HFFc6 (cell line): ENCODE measurements at regions not wholly inside any gene's neighbourhood (a gene's known extent, or its start where the extent isn't known, plus 50 kb on each side); places are given as distances from the start of the nearest gene placed in this dataset.
A peak's percentile ranks its signal among the peaks of the same experiment; 100 is the strongest.

Experiments used
- DNase-seq: peaks from one replicate; pipeline ENCODE4 v3.0.0-alpha.2; 2018
- H3K27ac Mint-ChIP-seq: 2 replicates; pipeline ENCODE4 v1.8.0; 2020; ENCODE audit warnings: mild to moderate bottlenecking, mixed read lengths
- H3K27me3 Mint-ChIP-seq: 2 replicates; pipeline ENCODE4 v1.8.0; 2021; ENCODE audit warnings: mild to moderate bottlenecking, moderate library complexity, mixed read lengths; ENCODE audit not compliant: insufficient read depth
- H3K36me3 Mint-ChIP-seq: 2 replicates; pipeline ENCODE4 v1.8.0; 2021; ENCODE audit warnings: low read depth, mixed read lengths
- H3K4me1 Mint-ChIP-seq: 2 replicates; pipeline ENCODE4 v1.8.0; 2020; ENCODE audit warnings: low read depth, mixed read lengths
- H3K4me3 Mint-ChIP-seq: 2 replicates; pipeline ENCODE4 v1.8.0; 2020; ENCODE audit warnings: mild to moderate bottlenecking, moderate library complexity, mixed read lengths
- H3K9me3 Mint-ChIP-seq: 2 replicates; pipeline ENCODE4 v1.8.0; 2020; ENCODE audit warnings: mild to moderate bottlenecking, mixed read lengths
- CTCF ChIP-seq: fragments of 200-600 bp; sonication (generic); IDR thresholded peaks from 2 replicates; pipeline ENCODE4 v1.5.0; 2021; ENCODE audit warnings: antibody characterized with exemption, mild to moderate bottlenecking

GRCh38 chr3:72418244-72418643 is 430.0 kb downstream of the SHQ1 start:
- H3K9me3 Mint-ChIP-seq: peaks cover 9% of the 10 kb centered on the region
- H3K27me3 Mint-ChIP-seq: no peaks in the 10 kb centered on the region
- no peak for TF ChIP-seq CTCF
- H3K4me1 Mint-ChIP-seq: peaks cover 26% of the 10 kb centered on the region
- H3K27ac Mint-ChIP-seq: no peak overlapping the region
- H3K4me3 Mint-ChIP-seq: peak overlapping the region; percentile 41; the same call in 1 of the 2 replicates
- no peak for DNase-seq
- H3K36me3 Mint-ChIP-seq: peaks cover 14% of the 10 kb centered on the region

GRCh38 chr3:72414481-72415016 is 433.7 kb downstream of the SHQ1 start:
- no peaks in the 10 kb centered on the region for H3K9me3 Mint-ChIP-seq
- DNase-seq: no peak
- TF ChIP-seq CTCF: no peak
- no peak overlapping the region for H3K27ac Mint-ChIP-seq
- 0 out of 2 replicates have a peak, but pooled peaks cover 4% of the 10 kb centered on the region for H3K36me3 Mint-ChIP-seq
- H3K4me1 Mint-ChIP-seq: peaks cover 57% of the 10 kb centered on the region
- no peaks in the 10 kb centered on the region for H3K27me3 Mint-ChIP-seq
- no peak overlapping the region for H3K4me3 Mint-ChIP-seq

- Mint-ChIP-seq H3K9me3 (no peaks in the 10 kb centered on the region), H3K4me3 (no peak overlapping the region), H3K27me3 (no peaks in the 10 kb centered on the region), H3K4me1 (peaks cover 45% of the 10 kb centered on the region), H3K27ac (no peak overlapping the region), H3K36me3 (0 out of 2 replicates have a peak, but pooled peaks cover 4% of the 10 kb centered on the region)
- TF ChIP-seq CTCF: no peak
- no peak for DNase-seq
Measured at GRCh38 chr3:72413228-72413627, 435.0 kb downstream of the SHQ1 start.

- Mint-ChIP-seq H3K9me3 (no peaks in the 10 kb centered on the region), H3K4me1 (peaks cover 37% of the 10 kb centered on the region), H3K36me3 (0 out of 2 replicates have a peak, but pooled peaks cover 4% of the 10 kb centered on the region), H3K4me3 (no peak overlapping the region), H3K27me3 (no peaks in the 10 kb centered on the region), H3K27ac (no peak overlapping the region)
- no peak for TF ChIP-seq CTCF
- DNase-seq: no peak
Measured at GRCh38 chr3:72412340-72412956, 435.8 kb downstream of the SHQ1 start.

- TF ChIP-seq CTCF: no peak
- Mint-ChIP-seq H3K36me3 (0 out of 2 replicates have a peak, but pooled peaks cover 4% of the 10 kb centered on the region), H3K9me3 (no peaks in the 10 kb centered on the region), H3K4me3 (no peak overlapping the region), H3K27me3 (no peaks in the 10 kb centered on the region), H3K27ac (no peak overlapping the region), H3K4me1 (peaks cover 37% of the 10 kb centered on the region)
- DNase-seq: no peak
Measured at GRCh38 chr3:72411843-72412242, 436.4 kb downstream of the SHQ1 start.
